Kidney (tissue), 13 donors: ENCODE measurements at regions not wholly inside any gene's neighbourhood (a gene's known extent, or its start where the extent isn't known, plus 50 kb on each side); places are given as distances from the start of the nearest gene placed in this dataset.
A peak's percentile ranks its signal among the peaks of the same experiment; 100 is the strongest.

ENCODE experiments used
- DNase-seq, 5 donors: peaks; one replicate each; pipeline ENCODE4 v3.0.0-alpha.2; 2013 to 2020
- FAIRE-seq: peaks from 2 replicates; lab custom pipeline; 2012; peaks lifted over from hg19 to GRCh38; lab: Jason Lieb, UNC
- H3K27ac ChIP-seq, 2 donors: one replicate each; pipeline ENCODE4 v1.7.0; 2013; ENCODE audit warnings: low read depth in 2 of 2, low read length in 2 of 2, inconsistent platforms in 1 of 2
- H3K27me3 ChIP-seq: one replicate; pipeline ENCODE4 v1.7.1; 2013; ENCODE audit warnings: low read length, inconsistent platforms; ENCODE audit not compliant: control insufficient read depth, insufficient read depth
- H3K36me3 ChIP-seq, 3 donors: one replicate each; pipeline versions ENCODE4 v1.7.0 to v1.7.1; 2013; ENCODE audit warnings: low read length in 3 of 3, control low read depth in 1 of 3, inconsistent platforms in 1 of 3; ENCODE audit not compliant: insufficient read depth in 3 of 3, control insufficient read depth in 2 of 3
- H3K4me1 ChIP-seq, 3 donors: one replicate each; pipeline versions ENCODE4 v1.7.0 to v1.7.1; 2013; ENCODE audit warnings: low read length in 3 of 3, inconsistent platforms in 1 of 3, low read depth in 1 of 3; ENCODE audit not compliant: control insufficient read depth in 2 of 3, insufficient read depth in 2 of 3
- H3K4me3 ChIP-seq, 3 donors: one replicate each; pipeline versions ENCODE4 v1.7.0 to v1.8.1; 2013; ENCODE audit warnings: low read length in 3 of 3, control low read depth in 1 of 3, inconsistent platforms in 1 of 3
- H3K9ac ChIP-seq, 3 donors: one replicate each; pipeline versions ENCODE4 v1.7.0 to v1.7.1; 2013; ENCODE audit warnings: low read length in 3 of 3, control low read depth in 1 of 3, inconsistent platforms in 1 of 3
- H3K9me3 ChIP-seq, 3 donors: one replicate each; pipeline versions ENCODE4 v1.7.0 to v1.7.1; 2013; ENCODE audit warnings: low read length in 3 of 3, control low read depth in 1 of 3, inconsistent platforms in 1 of 3; ENCODE audit not compliant: control insufficient read depth in 2 of 3, insufficient read depth in 1 of 3
- CTCF ChIP-seq: IDR thresholded peaks from 3 replicates; pipeline ENCODE4 v1.5.1; 2012; ENCODE audit warnings: mild to moderate bottlenecking, moderate library complexity, borderline replicate concordance; ENCODE audit not compliant: insufficient read depth; ENCODE audit errors: extremely low read depth
- intact Hi-C: fragments of 100-400 bp; cut with DNase I; formaldehyde crosslinking; loops from one replicate; pipeline ENCODE4 v1.11.1; 2022
- donor health status: control.
- donor health status: control.
- donor health status: control.
- donor health status: control.
- donor health status: control.
- donor health status: DM: yes; HTN: yes; CAD: no.
- donor health status: Normal renal cell carcinoma (clear cell type).

GRCh38 chr9:75826314-75826713 lies 64.2 kb upstream of the PCSK5 start:
- Histone ChIP-seq H3K27me3 (no peaks in the 10 kb centered on the region), H3K4me1 (peaks cover 0 to 2% (median 0%) of the 10 kb centered on the region in 3 donors), H3K9me3 (no peaks in the 10 kb centered on the region), H3K4me3 (no peak overlapping the region), H3K36me3 (no peaks in the 10 kb centered on the region), H3K9ac (no peak overlapping the region), H3K27ac (no peak overlapping the region)
- DNase-seq (peak in 1 of 5 donors; percentile 8), FAIRE-seq (no peak)
- intact Hi-C loops, result no loop called here
- TF ChIP-seq CTCF, result no peak

- DNase-seq (no peak), FAIRE-seq (no peak)
- no peaks in the 10 kb centered on the region for H3K27me3 ChIP-seq
- intact Hi-C loops, result no loop called here
- no peak for TF ChIP-seq CTCF
- no peak overlapping the region for H3K27ac ChIP-seq
- peaks cover 0 to 2% (median 0%) of the 10 kb centered on the region in 3 donors for H3K4me1 ChIP-seq
- no peaks in the 10 kb centered on the region for H3K9me3 ChIP-seq
- H3K36me3 ChIP-seq, result no peaks in the 10 kb centered on the region
- no peak overlapping the region for H3K4me3 ChIP-seq
- no peak overlapping the region for H3K9ac ChIP-seq
Measured at GRCh38 chr9:75830303-75830702, 60.2 kb upstream of the PCSK5 start.

DNA sequence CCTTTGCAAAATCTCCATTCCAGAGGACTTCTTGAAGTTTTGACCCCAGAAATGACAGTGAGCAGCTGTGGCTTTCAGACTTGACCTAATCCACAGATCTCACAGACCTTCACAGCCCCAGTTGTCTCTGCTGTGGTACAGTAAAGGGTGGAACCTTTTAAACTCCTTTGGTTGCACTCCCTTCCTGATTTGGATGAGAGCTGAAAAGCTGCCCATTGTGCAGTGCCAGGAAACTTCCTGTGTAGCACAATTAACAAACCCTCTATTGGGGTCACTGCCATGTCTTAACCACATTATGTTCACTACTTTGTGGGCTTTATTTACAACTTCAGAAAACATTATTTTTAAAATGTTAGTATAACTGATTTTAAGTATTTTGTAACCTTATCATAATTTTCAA lies 56.7 kb upstream of the PCSK5 start:
- no peak overlapping the region for H3K27ac ChIP-seq
- intact Hi-C loops, result no loop called here
- FAIRE-seq, result no peak
- no peaks in the 10 kb centered on the region for H3K27me3 ChIP-seq
- H3K9me3 ChIP-seq, result no peaks in the 10 kb centered on the region
- no peaks in the 10 kb centered on the region for H3K4me1 ChIP-seq
- no peak overlapping the region for H3K4me3 ChIP-seq
- no peak overlapping the region for H3K9ac ChIP-seq
- DNase-seq, result no peak
- no peak for TF ChIP-seq CTCF
- H3K36me3 ChIP-seq, result no peaks in the 10 kb centered on the region

DNA sequence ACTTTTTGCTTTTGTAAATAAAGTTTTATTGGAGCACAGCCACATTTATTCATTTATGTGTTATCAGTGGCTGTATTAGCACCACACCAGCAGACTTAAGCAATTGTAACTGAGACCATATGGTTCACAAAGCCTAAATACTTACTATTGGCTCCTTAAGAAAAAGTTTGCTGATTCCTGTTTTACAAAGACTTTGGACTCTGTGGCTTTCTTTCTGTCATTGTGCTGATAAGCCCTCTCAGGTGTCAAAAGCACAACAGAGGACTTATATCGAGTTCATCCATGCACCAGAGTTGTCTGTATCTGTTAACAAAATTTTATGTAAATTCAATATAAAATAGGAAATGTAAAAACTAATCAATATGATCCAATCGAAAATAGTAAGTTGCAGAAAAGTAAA lies 55.6 kb upstream of the PCSK5 start:
- FAIRE-seq (no peak), DNase-seq (no peak)
- intact Hi-C loops, result no loop called here
- Histone ChIP-seq H3K4me3 (no peak overlapping the region), H3K36me3 (no peaks in the 10 kb centered on the region), H3K9me3 (no peaks in the 10 kb centered on the region), H3K27ac (no peak overlapping the region), H3K4me1 (no peaks in the 10 kb centered on the region), H3K9ac (no peak overlapping the region), H3K27me3 (no peaks in the 10 kb centered on the region)
- TF ChIP-seq CTCF, result no peak
